Activated CD4-positive, alpha-beta T cell treated with anti-CD3 and anti-CD28 coated beads for 36 hours (primary cell): ENCODE measurements at regions not wholly inside any gene's neighbourhood (a gene's known extent, or its start where the extent isn't known, plus 50 kb on each side); places are given as distances from the start of the nearest gene placed in this dataset.
"Not testable (repeated sequence)": the region's sequence is repeated elsewhere in the genome, so short reads cannot be mapped to it uniquely, and the experiment has no call there.

ENCODE experiments used
- ATAC-seq: fragments of 200-7000 bp; cut with Tn5 transposase; one replicate; pipeline ENCODE4 v1.10.0; 2021; ENCODE audit warnings: mild to moderate bottlenecking, moderate library complexity
- CTCF ChIA-PET: fragments of 350-600 bp; sonication (Branson Sonifier 250); formaldehyde crosslinking; loops from one replicate; lab custom pipeline; 2021; ENCODE audit warnings: antibody characterized with exemption; lab: Charles Lee
- POLR2A ChIA-PET: fragments of 350-600 bp; sonication (Branson Sonifier 250); formaldehyde crosslinking; loops from one replicate; lab custom pipeline; 2021; ENCODE audit warnings: antibody characterized with exemption, inconsistent platforms; lab: Charles Lee
- DNase-seq: peaks from one replicate; pipeline ENCODE4 v3.0.0-alpha.2; 2020
- H3K27ac Mint-ChIP-seq: one replicate; pipeline ENCODE4 v1.8.0; 2021; ENCODE audit warnings: mixed read lengths
- H3K27me3 Mint-ChIP-seq: one replicate; pipeline ENCODE4 v1.8.0; 2021; ENCODE audit warnings: mixed read lengths
- H3K36me3 Mint-ChIP-seq: one replicate; pipeline ENCODE4 v1.8.0; 2021; ENCODE audit warnings: low read depth, mixed read lengths
- H3K4me1 Mint-ChIP-seq: one replicate; pipeline ENCODE4 v1.8.0; 2021; ENCODE audit warnings: mixed read lengths
- H3K4me3 Mint-ChIP-seq: one replicate; pipeline ENCODE4 v1.8.0; 2021; ENCODE audit warnings: mild to moderate bottlenecking, moderate library complexity, mixed read lengths
- H3K9me3 Mint-ChIP-seq: one replicate; pipeline ENCODE4 v1.8.0; 2021; ENCODE audit warnings: low read depth, mixed read lengths
- intact Hi-C, 2 experiments: fragments of 100-400 bp; cut with DNase I in 1 of 2; cut with micrococcal nuclease in 1 of 2; formaldehyde crosslinking; loops; one replicate each; pipeline versions ENCODE4 v1.14.2 to v1.15.1; 2022 to 2024; cut with DNase I, micrococcal nuclease

- DNase-seq: no peak
- POLR2A ChIA-PET: no interaction called here
- no peak for ATAC-seq
- intact Hi-C loops: no loop called here
- H3K4me3 Mint-ChIP-seq: no peak overlapping the region
- no peak overlapping the region for H3K27ac Mint-ChIP-seq
- H3K4me1 Mint-ChIP-seq: no peaks in the 10 kb centered on the region
- no peaks in the 10 kb centered on the region for H3K36me3 Mint-ChIP-seq
- CTCF ChIA-PET: no interaction called here
- H3K9me3 Mint-ChIP-seq: peaks cover 4% of the 10 kb centered on the region
- H3K27me3 Mint-ChIP-seq: no peaks in the 10 kb centered on the region
Observed at GRCh38 chr16:59368586-59368985, 634.5 kb upstream of the GOT2 start.

DNA sequence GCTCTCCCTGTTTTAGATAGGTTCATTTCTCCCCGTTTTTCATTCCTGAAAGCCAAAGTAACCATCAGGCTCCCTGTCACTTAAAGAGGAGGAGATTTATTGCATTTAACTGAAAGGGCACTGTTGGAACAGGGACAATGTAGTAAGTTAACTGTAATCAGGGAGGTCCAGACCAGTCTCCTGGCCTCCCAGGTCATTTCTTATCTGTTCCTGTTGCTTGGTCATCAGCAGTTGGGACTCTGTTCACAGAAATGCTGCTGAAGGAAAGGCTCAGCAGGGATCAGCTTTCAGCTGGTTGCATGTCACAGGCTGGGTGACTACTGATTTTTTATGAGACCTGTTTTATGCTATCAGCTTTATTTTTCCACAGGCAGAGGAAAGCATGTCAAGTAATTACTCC is 622.6 kb upstream of the GOT2 start:
- H3K36me3 Mint-ChIP-seq: no peaks in the 10 kb centered on the region
- intact Hi-C loops: no loop called here
- no peak overlapping the region for H3K27ac Mint-ChIP-seq
- ChIA-PET CTCF (no interaction called here), POLR2A (no interaction called here)
- no peaks in the 10 kb centered on the region for H3K4me1 Mint-ChIP-seq
- H3K9me3 Mint-ChIP-seq: peaks cover 3% of the 10 kb centered on the region
- ATAC-seq (no peak), DNase-seq (no peak)
- no peaks in the 10 kb centered on the region for H3K27me3 Mint-ChIP-seq
- H3K4me3 Mint-ChIP-seq: no peak overlapping the region

DNA sequence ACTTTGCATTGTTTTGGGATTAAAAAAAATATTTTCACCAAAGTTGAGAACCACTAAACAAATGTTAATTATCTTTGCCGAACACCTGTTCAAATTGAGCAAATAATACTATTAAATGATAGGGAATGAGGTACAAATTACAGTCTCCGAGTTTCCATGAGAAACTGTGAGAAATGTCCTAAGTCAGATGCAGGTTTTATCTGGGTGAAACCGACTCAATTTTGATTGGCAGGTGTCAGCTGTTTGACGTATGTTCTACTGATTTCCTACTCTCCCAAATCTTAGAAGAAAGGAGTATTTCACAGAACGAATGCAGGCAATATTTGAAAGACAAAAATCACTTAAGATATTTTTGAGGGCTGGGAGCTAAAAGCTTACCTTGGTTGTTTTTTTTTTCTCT is 622.0 kb upstream of the GOT2 start:
- CTCF ChIA-PET: no interaction called here
- Mint-ChIP-seq H3K4me1 (no peaks in the 10 kb centered on the region), H3K36me3 (no peaks in the 10 kb centered on the region), H3K27ac (no peak overlapping the region), H3K27me3 (no peaks in the 10 kb centered on the region), H3K9me3 (peaks cover 3% of the 10 kb centered on the region), H3K4me3 (no peak overlapping the region)
- POLR2A ChIA-PET: no interaction called here
- intact Hi-C loops: no loop called here
- no peak for DNase-seq
- ATAC-seq: no peak

DNA sequence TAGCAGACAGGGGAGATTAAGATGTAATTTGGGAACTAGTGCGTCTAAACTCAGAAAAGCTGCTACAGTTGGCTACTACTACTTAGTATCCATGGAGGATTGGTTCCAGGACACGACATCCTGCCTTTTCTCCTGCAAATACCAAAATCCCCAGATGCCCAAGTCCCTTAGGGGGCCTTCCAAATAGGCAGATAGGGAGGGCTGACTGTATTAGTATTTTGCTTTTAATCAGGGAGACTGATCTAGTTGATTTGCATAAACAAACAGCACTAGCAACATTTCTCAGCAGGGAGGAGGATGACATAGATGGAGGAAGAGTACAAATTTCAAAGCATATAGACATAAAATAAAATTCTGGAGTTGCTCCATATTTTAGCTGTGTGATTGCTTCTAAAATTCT is 621.6 kb upstream of the GOT2 start:
- H3K27ac Mint-ChIP-seq: no peak overlapping the region
- H3K4me3 Mint-ChIP-seq: no peak overlapping the region
- no peaks in the 10 kb centered on the region for H3K27me3 Mint-ChIP-seq
- H3K4me1 Mint-ChIP-seq: no peaks in the 10 kb centered on the region
- H3K36me3 Mint-ChIP-seq: no peaks in the 10 kb centered on the region
- H3K9me3 Mint-ChIP-seq: peaks cover 3% of the 10 kb centered on the region
- intact Hi-C loops: no loop called here
- ATAC-seq: no peak
- ChIA-PET POLR2A (no interaction called here), CTCF (no interaction called here)
- no peak for DNase-seq

DNA sequence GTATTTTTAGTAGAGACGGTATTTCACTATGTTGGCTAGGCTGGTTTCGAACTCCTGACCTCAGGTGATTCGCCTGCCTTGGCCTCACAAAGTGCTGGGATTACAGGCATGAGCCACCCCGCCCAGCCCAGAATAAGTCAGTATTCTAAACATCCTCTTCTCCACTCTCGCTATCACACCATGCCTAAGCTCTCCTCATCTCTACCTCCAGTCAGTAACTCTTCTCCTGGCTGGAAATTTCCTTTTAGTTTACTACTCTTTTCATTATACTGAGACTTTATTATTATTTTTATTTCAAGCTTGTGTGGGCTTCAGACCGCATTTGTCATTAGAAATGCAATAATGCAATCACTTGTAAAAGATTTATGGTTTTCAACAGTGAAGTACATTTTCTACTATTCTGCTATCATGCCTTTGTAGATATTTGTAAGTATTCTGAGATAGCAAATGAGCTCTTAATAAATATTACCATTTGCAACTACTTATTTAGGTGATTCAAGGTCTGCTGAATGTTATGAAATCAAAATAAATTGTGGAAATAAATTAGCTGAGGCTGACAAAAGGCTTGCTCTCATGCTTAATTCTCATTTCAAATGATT is 617.3 kb upstream of the GOT2 start:
- ChIA-PET CTCF (no interaction called here), POLR2A (no interaction called here)
- H3K27ac Mint-ChIP-seq: no peak overlapping the region
- ATAC-seq (no peak), DNase-seq (no peak)
- no peaks in the 10 kb centered on the region for H3K27me3 Mint-ChIP-seq
- H3K9me3 Mint-ChIP-seq: peaks cover 4% of the 10 kb centered on the region
- intact Hi-C loops: no loop called here
- H3K36me3 Mint-ChIP-seq: no peaks in the 10 kb centered on the region
- no peak overlapping the region for H3K4me3 Mint-ChIP-seq
- no peaks in the 10 kb centered on the region for H3K4me1 Mint-ChIP-seq

GRCh38 chr16:59350670-59351069 is 616.6 kb upstream of the GOT2 start:
- Mint-ChIP-seq H3K9me3 (peaks cover 4% of the 10 kb centered on the region), H3K4me3 (no peak overlapping the region), H3K36me3 (no peaks in the 10 kb centered on the region), H3K4me1 (no peaks in the 10 kb centered on the region), H3K27me3 (no peaks in the 10 kb centered on the region), H3K27ac (no peak overlapping the region)
- intact Hi-C loops: no loop called here
- ChIA-PET POLR2A (no interaction called here), CTCF (no interaction called here)
- DNase-seq (no peak), ATAC-seq (no peak)

- POLR2A ChIA-PET: no interaction called here
- CTCF ChIA-PET: no interaction called here
- Mint-ChIP-seq H3K27me3 (no peaks in the 10 kb centered on the region), H3K36me3 (no peaks in the 10 kb centered on the region), H3K27ac (no peak overlapping the region), H3K4me3 (no peak overlapping the region), H3K4me1 (no peaks in the 10 kb centered on the region), H3K9me3 (no peaks in the 10 kb centered on the region)
- ATAC-seq: no peak
- intact Hi-C loops: no loop called here
- DNase-seq: no peak
Observed at GRCh38 chr16:59342669-59343068, 608.6 kb upstream of the GOT2 start.

GRCh38 chr16:59341368-59341767 is 607.3 kb upstream of the GOT2 start:
- POLR2A ChIA-PET: no interaction called here
- CTCF ChIA-PET: no interaction called here
- ATAC-seq (no peak), DNase-seq (no peak)
- no peaks in the 10 kb centered on the region for H3K4me1 Mint-ChIP-seq
- H3K27me3 Mint-ChIP-seq: no peaks in the 10 kb centered on the region
- no peak overlapping the region for H3K4me3 Mint-ChIP-seq
- intact Hi-C loops: no loop called here
- H3K36me3 Mint-ChIP-seq: no peaks in the 10 kb centered on the region
- no peak overlapping the region for H3K27ac Mint-ChIP-seq
- H3K9me3 Mint-ChIP-seq: no peaks in the 10 kb centered on the region

GRCh38 chr16:59339871-59340270 is 605.8 kb upstream of the GOT2 start:
- H3K9me3 Mint-ChIP-seq: no peaks in the 10 kb centered on the region
- no peak overlapping the region for H3K4me3 Mint-ChIP-seq
- DNase-seq: no peak
- intact Hi-C loops: no loop called here
- no peaks in the 10 kb centered on the region for H3K36me3 Mint-ChIP-seq
- POLR2A ChIA-PET: no interaction called here
- no peak for ATAC-seq
- H3K27me3 Mint-ChIP-seq: no peaks in the 10 kb centered on the region
- no peak overlapping the region for H3K27ac Mint-ChIP-seq
- H3K4me1 Mint-ChIP-seq: no peaks in the 10 kb centered on the region
- CTCF ChIA-PET: no interaction called here

GRCh38 chr16:59336136-59336695 is 602.1 kb upstream of the GOT2 start:
- CTCF ChIA-PET: interaction anchor here (0.7 kb wide), 1 partner anchor 25 kb away, joined by 3 read pairs; no protein-coding TSS in a partner anchor
- Mint-ChIP-seq H3K9me3 (peaks cover 11% of the 10 kb centered on the region), H3K36me3 (no peaks in the 10 kb centered on the region), H3K4me3 (no peak overlapping the region), H3K4me1 (no peaks in the 10 kb centered on the region), H3K27ac (no peak overlapping the region), H3K27me3 (no peaks in the 10 kb centered on the region)
- POLR2A ChIA-PET: no interaction called here
- DNase-seq (no peak), ATAC-seq (no peak)
- intact Hi-C loops: no loop called here

DNA sequence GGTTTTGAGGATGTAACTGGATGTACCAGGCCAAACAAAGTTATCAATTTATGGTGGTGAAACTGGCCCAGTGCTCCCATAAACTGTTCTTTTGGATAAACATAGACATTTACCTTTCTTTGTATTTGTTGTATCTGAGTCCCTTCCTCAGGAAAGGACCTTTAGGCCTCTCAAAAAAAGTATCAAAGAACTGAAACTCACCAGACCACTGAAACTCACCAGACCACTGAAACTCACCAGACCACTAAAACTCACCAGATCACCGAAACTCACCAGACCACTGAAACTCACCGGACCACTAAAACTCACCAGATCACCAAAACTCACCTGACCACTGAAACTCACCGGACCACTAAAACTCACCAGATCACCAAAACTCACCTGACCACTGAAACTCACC is 597.6 kb upstream of the GOT2 start:
- ATAC-seq, H3K27me3 Mint-ChIP-seq, H3K27ac Mint-ChIP-seq, CTCF ChIA-PET, H3K36me3 Mint-ChIP-seq, intact Hi-C loops, POLR2A ChIA-PET, DNase-seq, H3K4me3 Mint-ChIP-seq, H3K4me1 Mint-ChIP-seq: not testable (repeated sequence)
- peaks cover 11% of the 10 kb centered on the region for H3K9me3 Mint-ChIP-seq

DNA sequence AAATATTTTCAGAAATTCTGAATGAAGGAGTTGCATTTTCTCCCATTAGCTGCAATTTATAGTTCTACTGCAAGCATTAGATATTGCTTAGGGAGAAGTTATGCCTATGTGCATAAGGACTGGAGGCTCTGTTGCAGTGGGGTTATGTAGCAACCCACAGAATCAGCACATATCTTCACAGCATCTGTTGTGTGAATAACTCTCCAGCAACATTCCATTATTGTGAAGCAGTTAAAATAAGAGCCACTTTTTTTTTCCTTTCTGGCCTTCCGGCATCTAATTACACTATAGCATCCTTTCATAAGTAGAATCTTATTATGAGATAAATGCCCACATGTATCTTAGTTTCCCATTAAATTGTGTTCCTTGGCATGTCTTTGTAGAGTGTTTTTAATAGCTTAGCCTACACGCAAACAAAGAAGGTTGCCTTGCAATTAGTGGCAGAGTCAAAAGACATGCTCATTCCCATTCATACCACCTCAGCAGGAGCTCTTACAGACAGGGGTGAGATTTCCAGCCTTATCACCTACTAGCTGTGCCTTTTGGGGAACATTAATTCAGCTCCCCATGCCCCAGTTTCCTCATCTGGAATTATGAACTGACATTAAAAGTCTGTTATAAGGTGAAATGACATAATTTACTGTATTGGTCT is 596.0 kb upstream of the GOT2 start:
- ATAC-seq (no peak), DNase-seq (no peak)
- ChIA-PET POLR2A (no interaction called here), CTCF (no interaction called here)
- Mint-ChIP-seq H3K4me3 (no peak overlapping the region), H3K36me3 (no peaks in the 10 kb centered on the region), H3K27me3 (no peaks in the 10 kb centered on the region), H3K9me3 (peaks cover 11% of the 10 kb centered on the region), H3K27ac (no peak overlapping the region), H3K4me1 (no peaks in the 10 kb centered on the region)
- intact Hi-C loops: no loop called here
